Tibial nerve (tissue), 3 donors: ENCODE measurements at regions not wholly inside any gene's neighbourhood (a gene's known extent, or its start where the extent isn't known, plus 50 kb on each side); places are given as distances from the start of the nearest gene placed in this dataset.

Source experiments
- POLR2A ChIP-seq, 2 donors: fragments of 450-650 bp; IDR thresholded peaks; one replicate each; pipeline ENCODE4 v1.6.1; 2017; ENCODE audit warnings: antibody characterized with exemption in 2 of 2, mild to moderate bottlenecking in 2 of 2, moderate library complexity in 2 of 2
- TF ChIP-seq, protein P1 (sequence below), 5 experiments: fragments of 200-600 bp in 3 of 5; fragments of 450-650 bp in 2 of 5; sonication (generic) in 3 of 5; IDR thresholded peaks; one replicate each; pipeline ENCODE4 v1.5.1; 2016 to 2019; ENCODE audit warnings: antibody characterized with exemption in 5 of 5, mild to moderate bottlenecking in 3 of 5, moderate library complexity in 2 of 5

DNA sequence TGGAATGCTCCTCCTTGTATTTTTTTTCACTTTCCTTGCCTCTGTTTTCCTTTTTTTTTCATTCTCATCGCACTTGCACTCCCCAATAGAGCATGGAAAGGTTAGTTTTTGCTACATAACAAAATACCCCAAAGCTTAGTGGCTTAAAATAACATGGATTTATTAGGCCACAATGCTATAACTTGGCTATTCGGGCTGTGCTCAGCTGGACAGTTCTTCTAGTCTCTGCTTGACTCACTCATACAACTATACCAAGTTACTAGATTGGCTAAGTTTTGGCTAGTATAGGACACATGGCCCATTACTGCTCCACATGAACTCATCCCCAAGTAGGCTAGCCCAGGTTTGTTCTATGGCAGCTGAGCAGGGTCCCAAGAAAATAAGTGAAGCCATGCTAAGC lies 94.5 kb upstream of the ANKEF1 start:
- TF ChIP-seq, protein P1, sequence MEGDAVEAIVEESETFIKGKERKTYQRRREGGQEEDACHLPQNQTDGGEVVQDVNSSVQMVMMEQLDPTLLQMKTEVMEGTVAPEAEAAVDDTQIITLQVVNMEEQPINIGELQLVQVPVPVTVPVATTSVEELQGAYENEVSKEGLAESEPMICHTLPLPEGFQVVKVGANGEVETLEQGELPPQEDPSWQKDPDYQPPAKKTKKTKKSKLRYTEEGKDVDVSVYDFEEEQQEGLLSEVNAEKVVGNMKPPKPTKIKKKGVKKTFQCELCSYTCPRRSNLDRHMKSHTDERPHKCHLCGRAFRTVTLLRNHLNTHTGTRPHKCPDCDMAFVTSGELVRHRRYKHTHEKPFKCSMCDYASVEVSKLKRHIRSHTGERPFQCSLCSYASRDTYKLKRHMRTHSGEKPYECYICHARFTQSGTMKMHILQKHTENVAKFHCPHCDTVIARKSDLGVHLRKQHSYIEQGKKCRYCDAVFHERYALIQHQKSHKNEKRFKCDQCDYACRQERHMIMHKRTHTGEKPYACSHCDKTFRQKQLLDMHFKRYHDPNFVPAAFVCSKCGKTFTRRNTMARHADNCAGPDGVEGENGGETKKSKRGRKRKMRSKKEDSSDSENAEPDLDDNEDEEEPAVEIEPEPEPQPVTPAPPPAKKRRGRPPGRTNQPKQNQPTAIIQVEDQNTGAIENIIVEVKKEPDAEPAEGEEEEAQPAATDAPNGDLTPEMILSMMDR (IDR thresholded peaks at IDR 0.05): no peak
- no peak for TF ChIP-seq POLR2A (IDR thresholded peaks at IDR 0.05)
